Neural crest cell (in vitro differentiated cells): ENCODE measurements at regions not wholly inside any gene's neighbourhood (a gene's known extent, or its start where the extent isn't known, plus 50 kb on each side); places are given as distances from the start of the nearest gene placed in this dataset.

ENCODE experiments used
- DNase-seq: peaks from one replicate; pipeline ENCODE4 v3.0.0; 2021; ENCODE audit warnings: low read depth, mixed read lengths, low spot score
- H3K27ac Mint-ChIP-seq: one replicate; pipeline ENCODE4 v1.8.0; 2021; ENCODE audit warnings: mild to moderate bottlenecking, mixed read lengths; ENCODE audit not compliant: unreplicated experiment
- H3K27me3 Mint-ChIP-seq: 2 replicates; pipeline ENCODE4 v1.8.0; 2021; ENCODE audit warnings: low read depth, mild to moderate bottlenecking, mixed read lengths
- H3K36me3 Mint-ChIP-seq: 2 replicates; pipeline ENCODE4 v1.8.0; 2021; ENCODE audit warnings: low read depth, mild to moderate bottlenecking, mixed read lengths
- H3K4me1 Mint-ChIP-seq: 2 replicates; pipeline ENCODE4 v1.8.0; 2021; ENCODE audit warnings: mixed read lengths
- H3K4me3 Mint-ChIP-seq: one replicate; pipeline ENCODE4 v1.8.0; 2021; ENCODE audit warnings: mild to moderate bottlenecking, mixed read lengths
- H3K9me3 Mint-ChIP-seq: 2 replicates; pipeline ENCODE4 v1.8.0; 2021; ENCODE audit warnings: mixed read lengths
- TF ChIP-seq, protein P1 (sequence below): fragments of 200-600 bp; sonication (generic); conservative IDR thresholded peaks from 2 replicates; pipeline ENCODE4 v1.5.0; 2021; ENCODE audit warnings: antibody characterized with exemption, mild to moderate bottlenecking

DNA sequence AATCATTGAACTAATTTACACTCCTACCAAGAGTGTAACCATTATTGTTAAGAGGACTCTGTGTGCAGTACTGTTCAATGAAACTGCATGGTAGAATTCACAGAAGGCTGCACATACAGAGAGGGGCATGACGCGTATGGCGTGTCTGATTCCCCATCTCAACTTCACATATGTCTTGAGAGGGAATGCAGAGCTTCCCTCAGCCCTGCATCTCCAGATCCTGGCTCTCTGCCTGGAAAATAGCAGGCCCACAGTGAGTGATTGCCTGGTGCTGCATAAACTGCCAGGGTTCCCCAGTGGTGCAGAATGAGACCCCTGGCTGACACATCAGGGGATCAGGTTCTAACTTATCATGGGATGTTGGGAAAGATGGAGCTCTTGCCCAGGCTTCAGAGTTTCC lies 260.2 kb upstream of the ISX start:
- H3K36me3 Mint-ChIP-seq: no peaks in the 10 kb centered on the region
- H3K9me3 Mint-ChIP-seq: peaks cover 5% of the 10 kb centered on the region
- H3K27me3 Mint-ChIP-seq: no peaks in the 10 kb centered on the region
- no peak overlapping the region for H3K4me3 Mint-ChIP-seq
- TF ChIP-seq, protein P1, sequence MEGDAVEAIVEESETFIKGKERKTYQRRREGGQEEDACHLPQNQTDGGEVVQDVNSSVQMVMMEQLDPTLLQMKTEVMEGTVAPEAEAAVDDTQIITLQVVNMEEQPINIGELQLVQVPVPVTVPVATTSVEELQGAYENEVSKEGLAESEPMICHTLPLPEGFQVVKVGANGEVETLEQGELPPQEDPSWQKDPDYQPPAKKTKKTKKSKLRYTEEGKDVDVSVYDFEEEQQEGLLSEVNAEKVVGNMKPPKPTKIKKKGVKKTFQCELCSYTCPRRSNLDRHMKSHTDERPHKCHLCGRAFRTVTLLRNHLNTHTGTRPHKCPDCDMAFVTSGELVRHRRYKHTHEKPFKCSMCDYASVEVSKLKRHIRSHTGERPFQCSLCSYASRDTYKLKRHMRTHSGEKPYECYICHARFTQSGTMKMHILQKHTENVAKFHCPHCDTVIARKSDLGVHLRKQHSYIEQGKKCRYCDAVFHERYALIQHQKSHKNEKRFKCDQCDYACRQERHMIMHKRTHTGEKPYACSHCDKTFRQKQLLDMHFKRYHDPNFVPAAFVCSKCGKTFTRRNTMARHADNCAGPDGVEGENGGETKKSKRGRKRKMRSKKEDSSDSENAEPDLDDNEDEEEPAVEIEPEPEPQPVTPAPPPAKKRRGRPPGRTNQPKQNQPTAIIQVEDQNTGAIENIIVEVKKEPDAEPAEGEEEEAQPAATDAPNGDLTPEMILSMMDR: no peak
- no peak for DNase-seq
- peaks cover 17% of the 10 kb centered on the region for H3K4me1 Mint-ChIP-seq
- H3K27ac Mint-ChIP-seq: no peak overlapping the region

DNA sequence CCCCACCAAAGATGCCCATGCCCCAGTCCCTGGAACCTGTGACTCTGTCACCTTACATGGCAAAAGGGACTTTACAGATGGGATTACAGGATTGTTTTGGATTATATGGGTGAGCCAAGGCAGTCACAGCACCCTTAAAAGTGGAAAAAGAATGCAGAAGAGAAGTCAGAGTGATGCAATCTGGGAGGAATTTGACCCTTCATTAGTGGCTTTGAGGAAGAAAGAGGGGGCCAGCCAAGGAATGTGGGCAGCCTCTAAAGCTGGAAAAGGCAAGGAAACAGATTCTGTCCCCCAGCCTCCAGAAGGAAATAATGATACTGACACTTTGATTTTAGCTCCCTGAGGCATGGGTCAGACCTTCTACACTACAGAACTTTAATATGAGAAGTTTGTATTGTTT lies 257.3 kb upstream of the ISX start:
- peaks cover 17% of the 10 kb centered on the region for H3K4me1 Mint-ChIP-seq
- H3K9me3 Mint-ChIP-seq: peaks cover 5% of the 10 kb centered on the region
- DNase-seq: no peak
- H3K4me3 Mint-ChIP-seq: no peak overlapping the region
- TF ChIP-seq, protein P1: no peak
- no peak overlapping the region for H3K27ac Mint-ChIP-seq
- H3K36me3 Mint-ChIP-seq: no peaks in the 10 kb centered on the region
- no peaks in the 10 kb centered on the region for H3K27me3 Mint-ChIP-seq

DNA sequence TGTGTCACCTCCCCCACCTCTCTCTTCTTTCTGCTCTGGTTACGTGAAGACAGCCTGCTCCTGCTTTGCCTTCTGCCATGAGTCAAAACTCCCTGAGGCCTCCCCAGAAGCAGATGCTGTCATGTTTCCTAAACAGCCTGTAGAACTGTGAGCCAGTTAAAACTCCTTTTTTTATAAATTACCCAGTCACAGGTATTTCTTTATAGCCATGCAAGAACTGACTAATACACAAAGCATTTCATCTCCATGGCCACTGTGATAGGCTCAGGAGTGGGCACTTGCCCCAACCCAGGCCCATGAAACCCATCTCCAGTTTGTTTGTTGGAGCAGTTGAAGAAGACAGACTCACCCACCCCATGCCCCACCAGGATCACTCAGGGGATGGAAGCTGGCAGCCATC lies 253.3 kb upstream of the ISX start:
- Mint-ChIP-seq H3K4me3 (no peak overlapping the region), H3K27ac (no peak overlapping the region), H3K9me3 (peaks cover 10% of the 10 kb centered on the region), H3K27me3 (no peaks in the 10 kb centered on the region), H3K4me1 (peaks cover 27% of the 10 kb centered on the region), H3K36me3 (no peaks in the 10 kb centered on the region)
- TF ChIP-seq, protein P1: no peak
- DNase-seq: no peak

DNA sequence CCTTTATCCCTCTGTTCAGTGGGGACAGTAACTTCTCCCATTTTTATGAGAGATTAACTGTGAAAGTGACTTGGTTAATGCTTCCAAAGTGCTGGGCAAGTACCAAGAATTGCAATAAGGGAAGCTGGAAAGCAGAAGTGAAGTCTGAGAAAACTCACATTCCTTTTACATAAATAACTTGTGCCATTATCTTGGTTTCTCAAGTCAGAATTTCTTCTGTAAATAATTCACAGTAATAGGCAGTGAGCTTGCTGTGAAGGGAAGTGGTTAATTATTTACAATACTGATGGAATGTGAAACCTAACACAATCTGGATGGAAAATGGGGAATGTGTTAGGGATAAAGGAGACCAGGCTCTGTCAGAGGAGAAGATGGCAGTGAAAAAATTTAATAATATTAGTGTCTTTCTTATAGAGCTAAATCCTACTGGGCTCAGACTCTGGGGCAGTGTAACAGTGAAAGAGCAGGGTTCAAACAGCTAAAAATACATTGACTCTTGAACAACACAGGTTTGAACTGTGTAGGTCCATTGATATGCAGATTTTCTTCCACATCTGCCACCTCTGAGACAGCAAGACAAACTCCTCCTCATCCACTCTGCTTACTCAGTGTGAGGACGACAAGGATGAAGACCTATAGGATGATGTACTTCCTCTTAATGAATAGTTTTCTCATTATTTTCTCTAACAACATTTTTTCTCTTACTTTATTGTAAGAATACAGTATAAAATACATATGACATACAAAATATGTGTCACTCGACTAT lies 251.5 kb upstream of the ISX start:
- no peaks in the 10 kb centered on the region for H3K36me3 Mint-ChIP-seq
- no peak overlapping the region for H3K4me3 Mint-ChIP-seq
- peaks cover 8% of the 10 kb centered on the region for H3K9me3 Mint-ChIP-seq
- H3K27me3 Mint-ChIP-seq: no peaks in the 10 kb centered on the region
- DNase-seq: no peak
- H3K27ac Mint-ChIP-seq: no peak overlapping the region
- H3K4me1 Mint-ChIP-seq: peaks cover 16% of the 10 kb centered on the region
- TF ChIP-seq, protein P1: no peak

DNA sequence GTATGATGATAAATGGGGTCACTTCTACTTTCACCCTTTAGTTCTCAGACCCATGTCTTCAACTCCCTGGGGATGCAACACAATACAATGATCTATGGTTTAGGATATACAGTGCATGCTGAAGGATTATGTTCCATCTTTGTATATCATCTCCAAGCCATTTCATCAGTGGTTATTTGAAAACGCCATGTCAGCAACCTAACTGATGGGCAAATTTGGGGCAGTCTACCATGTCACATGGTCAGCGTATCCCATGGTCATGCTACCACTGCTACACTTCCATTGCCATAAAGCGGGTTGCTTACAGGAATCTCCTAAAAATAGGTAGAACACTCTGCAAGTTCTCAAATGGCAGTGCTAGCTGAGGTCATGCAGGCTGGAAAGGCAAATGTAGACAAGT lies 236.5 kb upstream of the ISX start:
- H3K27me3 Mint-ChIP-seq: no peaks in the 10 kb centered on the region
- no peak for DNase-seq
- H3K36me3 Mint-ChIP-seq: peaks cover 3% of the 10 kb centered on the region
- TF ChIP-seq, protein P1: no peak
- peaks cover 22% of the 10 kb centered on the region for H3K4me1 Mint-ChIP-seq
- H3K27ac Mint-ChIP-seq: no peak overlapping the region
- peaks cover 7% of the 10 kb centered on the region for H3K9me3 Mint-ChIP-seq
- H3K4me3 Mint-ChIP-seq: no peak overlapping the region
